ENCODE measurements at regions not wholly inside any gene's neighbourhood (a gene's known extent, or its start where the extent isn't known, plus 50 kb on each side); places are given as distances from the start of the nearest gene placed in this dataset.

- no peak for DNase-seq (ENCODE audit: low read depth)
- TF ChIP-seq CTCF (IDR thresholded peaks at IDR 0.05; ENCODE audit: insufficient read depth, low read length, poor library complexity, severe bottlenecking), result no peak
- H3K4me3 ChIP-seq (ENCODE audit: low read depth, low read length), result no peak overlapping the region
- H3K36me3 ChIP-seq (ENCODE audit: control insufficient read depth, insufficient read depth, low read length), result no peaks in the 10 kb centered on the region
- H3K27me3 ChIP-seq (ENCODE audit: control insufficient read depth, insufficient read depth, low read length), result no peaks in the 10 kb centered on the region
These were observed 123.1 kb downstream of the MRPL14 start for GRCh38 chr6:44004136-44004535.

GRCh38 chr6:44003345-44004061, 123.7 kb downstream of the MRPL14 start:
- no peak for DNase-seq (ENCODE audit: low read depth)
- Histone ChIP-seq H3K36me3 (ENCODE audit: control insufficient read depth, insufficient read depth, low read length) (no peaks in the 10 kb centered on the region), H3K4me3 (ENCODE audit: low read depth, low read length) (peak overlapping the region; percentile 36), H3K27me3 (ENCODE audit: control insufficient read depth, insufficient read depth, low read length) (no peaks in the 10 kb centered on the region)
- TF ChIP-seq CTCF (IDR thresholded peaks at IDR 0.05; ENCODE audit: insufficient read depth, low read length, poor library complexity, severe bottlenecking), result peak; percentile 13

GRCh38 chr6:44002593-44003344, 124.5 kb downstream of the MRPL14 start:
- TF ChIP-seq CTCF (IDR thresholded peaks at IDR 0.05; ENCODE audit: insufficient read depth, low read length, poor library complexity, severe bottlenecking), result peak; percentile 50
- Histone ChIP-seq H3K36me3 (ENCODE audit: control insufficient read depth, insufficient read depth, low read length) (no peaks in the 10 kb centered on the region), H3K4me3 (ENCODE audit: low read depth, low read length) (peak overlapping the region; percentile 36), H3K27me3 (ENCODE audit: control insufficient read depth, insufficient read depth, low read length) (no peaks in the 10 kb centered on the region)
- no peak for DNase-seq (ENCODE audit: low read depth)

GRCh38 chr6:44002067-44002592, 125.1 kb downstream of the MRPL14 start:
- Histone ChIP-seq H3K36me3 (ENCODE audit: control insufficient read depth, insufficient read depth, low read length) (no peaks in the 10 kb centered on the region), H3K27me3 (ENCODE audit: control insufficient read depth, insufficient read depth, low read length) (no peaks in the 10 kb centered on the region), H3K4me3 (ENCODE audit: low read depth, low read length) (peak overlapping the region; percentile 17)
- no peak for TF ChIP-seq CTCF (IDR thresholded peaks at IDR 0.05; ENCODE audit: insufficient read depth, low read length, poor library complexity, severe bottlenecking)
- DNase-seq (ENCODE audit: low read depth), result no peak

GRCh38 chr6:44001318-44002066, 125.8 kb downstream of the MRPL14 start:
- peak; percentile 76 for TF ChIP-seq CTCF (IDR thresholded peaks at IDR 0.05; ENCODE audit: insufficient read depth, low read length, poor library complexity, severe bottlenecking)
- peak overlapping the region; percentile 17 for H3K4me3 ChIP-seq (ENCODE audit: low read depth, low read length)
- H3K27me3 ChIP-seq (ENCODE audit: control insufficient read depth, insufficient read depth, low read length), result no peaks in the 10 kb centered on the region
- H3K36me3 ChIP-seq (ENCODE audit: control insufficient read depth, insufficient read depth, low read length), result no peaks in the 10 kb centered on the region
- DNase-seq (ENCODE audit: low read depth), result no peak
